Omental fat pad (tissue), 3 donors: ENCODE measurements at regions not wholly inside any gene's neighbourhood (a gene's known extent, or its start where the extent isn't known, plus 50 kb on each side); places are given as distances from the start of the nearest gene placed in this dataset.

Experiments used
- ATAC-seq: fragments of 150-250 bp; one replicate; pipeline ENCODE4 v1.9.1; 2016; ENCODE audit warnings: mild to moderate bottlenecking, moderate library complexity; ENCODE audit not compliant: low FRiP score
- DNase-seq: peaks from one replicate; pipeline ENCODE4 v3.0.0-alpha.2; 2019; ENCODE audit warnings: low spot score
- TF ChIP-seq, protein P1 (sequence below), 3 donors: fragments of 450-650 bp; IDR thresholded peaks; one replicate each; pipeline ENCODE4 v1.5.1; 2016 to 2017; ENCODE audit warnings: antibody characterized with exemption in 3 of 3, mild to moderate bottlenecking in 3 of 3, moderate library complexity in 2 of 3

DNA sequence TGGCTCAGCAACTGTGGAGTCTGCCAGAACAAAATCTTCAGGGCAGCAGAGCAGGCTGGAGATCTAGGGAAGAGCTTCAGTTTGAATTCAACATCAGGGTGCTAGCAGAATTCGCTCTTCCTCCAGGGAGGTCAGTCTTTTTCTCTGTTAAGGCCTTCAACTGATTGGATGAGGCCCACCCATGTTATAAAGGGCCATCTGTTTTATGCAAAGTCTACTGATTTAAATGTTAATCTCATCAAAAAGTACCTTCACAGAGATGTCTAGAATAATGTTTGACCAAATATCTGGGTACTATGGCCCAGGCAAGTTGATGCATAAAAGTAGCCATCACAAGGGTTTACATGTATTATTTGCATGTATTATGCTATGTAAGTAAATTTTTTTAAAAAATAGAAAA is 378.4 kb downstream of the BTG1 start:
- no peak for ATAC-seq
- TF ChIP-seq, protein P1, sequence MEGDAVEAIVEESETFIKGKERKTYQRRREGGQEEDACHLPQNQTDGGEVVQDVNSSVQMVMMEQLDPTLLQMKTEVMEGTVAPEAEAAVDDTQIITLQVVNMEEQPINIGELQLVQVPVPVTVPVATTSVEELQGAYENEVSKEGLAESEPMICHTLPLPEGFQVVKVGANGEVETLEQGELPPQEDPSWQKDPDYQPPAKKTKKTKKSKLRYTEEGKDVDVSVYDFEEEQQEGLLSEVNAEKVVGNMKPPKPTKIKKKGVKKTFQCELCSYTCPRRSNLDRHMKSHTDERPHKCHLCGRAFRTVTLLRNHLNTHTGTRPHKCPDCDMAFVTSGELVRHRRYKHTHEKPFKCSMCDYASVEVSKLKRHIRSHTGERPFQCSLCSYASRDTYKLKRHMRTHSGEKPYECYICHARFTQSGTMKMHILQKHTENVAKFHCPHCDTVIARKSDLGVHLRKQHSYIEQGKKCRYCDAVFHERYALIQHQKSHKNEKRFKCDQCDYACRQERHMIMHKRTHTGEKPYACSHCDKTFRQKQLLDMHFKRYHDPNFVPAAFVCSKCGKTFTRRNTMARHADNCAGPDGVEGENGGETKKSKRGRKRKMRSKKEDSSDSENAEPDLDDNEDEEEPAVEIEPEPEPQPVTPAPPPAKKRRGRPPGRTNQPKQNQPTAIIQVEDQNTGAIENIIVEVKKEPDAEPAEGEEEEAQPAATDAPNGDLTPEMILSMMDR (IDR thresholded peaks at IDR 0.05): no peak
- no peak for DNase-seq

DNA sequence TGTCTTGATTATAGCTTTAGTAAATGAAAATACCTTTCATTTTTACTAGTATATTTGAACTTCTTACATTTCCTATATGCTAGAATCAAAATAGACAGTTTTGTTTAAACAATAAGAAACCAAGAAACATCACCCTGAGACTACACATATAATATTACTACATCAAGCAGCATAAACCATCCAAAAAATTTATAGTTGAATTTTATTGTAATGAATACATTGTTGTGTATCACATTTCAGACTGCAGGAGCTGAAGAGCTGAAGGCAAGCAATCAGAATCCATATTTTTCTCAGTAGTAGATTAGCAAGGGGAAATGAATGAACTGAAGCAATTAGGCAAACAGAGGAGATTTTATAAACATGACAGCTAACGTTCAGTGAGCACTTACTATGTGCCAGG is 379.2 kb downstream of the BTG1 start:
- TF ChIP-seq, protein P1 (IDR thresholded peaks at IDR 0.05): no peak
- no peak for ATAC-seq
- no peak for DNase-seq

DNA sequence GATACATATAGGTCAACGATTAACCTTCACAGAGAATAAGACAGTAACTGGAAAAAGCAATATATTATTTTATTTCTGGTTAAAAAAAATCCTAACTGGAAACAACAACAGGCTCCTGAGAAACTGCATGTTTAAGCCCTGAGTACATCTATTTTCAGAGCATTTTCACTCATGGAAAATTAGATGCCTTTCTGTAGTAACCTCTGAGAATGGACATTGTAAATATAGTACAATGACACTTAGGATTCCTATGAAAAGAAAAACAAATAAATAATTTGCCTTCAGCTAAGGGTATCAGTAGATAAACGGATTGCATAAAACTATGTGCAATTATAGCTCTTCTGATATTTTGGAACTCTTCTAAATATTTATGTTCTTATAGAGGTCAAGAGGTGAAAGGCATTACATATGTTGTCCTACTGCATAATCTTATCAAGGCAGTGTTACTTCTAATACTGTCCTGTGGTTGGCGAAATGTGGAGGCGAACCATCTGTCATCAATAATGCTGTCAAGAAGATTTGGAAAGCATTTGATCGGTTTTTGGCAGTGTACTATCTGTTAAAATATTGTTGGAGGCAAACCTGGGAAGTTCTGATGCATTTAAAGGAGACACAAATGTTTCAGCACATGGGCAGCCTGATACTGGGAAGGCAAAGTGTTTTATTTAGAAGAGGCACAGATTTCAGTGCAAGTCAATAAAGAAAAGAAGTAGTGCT is 381.8 kb downstream of the BTG1 start:
- DNase-seq (no peak), ATAC-seq (no peak)
- TF ChIP-seq, protein P1 (IDR thresholded peaks at IDR 0.05): no peak

DNA sequence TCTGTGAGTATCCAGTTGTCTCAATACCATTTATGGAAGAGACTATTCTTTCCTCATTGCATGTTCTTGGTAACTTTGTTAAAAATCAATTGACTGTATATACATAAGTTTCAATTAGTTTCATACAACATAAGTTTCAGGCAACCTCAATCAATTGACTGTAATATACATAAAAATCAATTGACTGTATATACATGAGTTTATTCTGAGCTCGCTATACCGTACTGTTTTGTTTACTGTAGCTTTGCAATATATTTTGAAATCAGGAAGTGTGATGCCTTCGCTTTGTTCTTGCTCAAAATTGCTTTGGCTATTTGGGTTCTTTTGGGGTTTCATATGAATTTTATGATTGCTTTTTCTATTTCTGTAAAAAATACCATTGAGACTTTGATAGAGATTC is 392.0 kb downstream of the BTG1 start:
- ATAC-seq: no peak
- TF ChIP-seq, protein P1 (IDR thresholded peaks at IDR 0.05): no peak
- no peak for DNase-seq

DNA sequence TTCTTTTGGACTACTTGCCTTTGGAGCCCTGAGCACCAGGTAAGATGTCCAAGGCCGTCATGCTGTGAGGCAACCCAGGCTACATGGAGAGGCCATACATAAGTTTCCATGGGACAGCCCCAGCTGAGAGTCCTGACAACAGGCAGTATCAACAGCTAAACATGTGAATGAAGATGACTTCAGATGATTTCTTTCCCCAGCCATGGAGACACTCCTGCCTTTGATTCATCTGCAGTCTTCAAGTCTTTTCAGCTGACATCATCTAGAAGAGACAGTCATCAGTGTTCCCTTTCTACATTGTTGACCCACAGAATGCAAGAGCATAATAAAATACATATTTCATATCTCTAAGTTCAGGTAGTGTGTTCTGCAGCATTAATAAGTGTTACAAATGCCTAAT is 398.7 kb downstream of the BTG1 start:
- ATAC-seq (no peak), DNase-seq (no peak)
- TF ChIP-seq, protein P1 (IDR thresholded peaks at IDR 0.05): no peak

DNA sequence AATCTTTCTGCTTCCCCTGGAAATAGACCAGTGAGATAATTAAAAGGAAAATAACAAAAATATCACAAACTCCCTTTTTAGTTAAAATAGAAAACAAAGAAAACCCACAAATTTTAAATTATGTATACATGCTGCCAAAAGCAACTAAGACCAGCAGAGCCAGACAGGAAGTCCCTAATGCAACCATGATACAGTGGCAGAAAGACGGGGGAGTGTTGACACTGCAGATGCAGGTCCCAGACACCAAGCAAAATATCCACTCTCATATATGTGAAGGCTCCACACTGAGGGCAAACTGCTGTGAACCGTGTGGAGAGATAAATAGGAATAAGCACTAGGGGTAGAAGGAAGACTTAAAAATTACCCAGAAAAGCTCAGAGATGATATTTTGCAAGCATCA is 401.0 kb downstream of the BTG1 start:
- TF ChIP-seq, protein P1 (IDR thresholded peaks at IDR 0.05): no peak
- ATAC-seq (no peak), DNase-seq (no peak)

DNA sequence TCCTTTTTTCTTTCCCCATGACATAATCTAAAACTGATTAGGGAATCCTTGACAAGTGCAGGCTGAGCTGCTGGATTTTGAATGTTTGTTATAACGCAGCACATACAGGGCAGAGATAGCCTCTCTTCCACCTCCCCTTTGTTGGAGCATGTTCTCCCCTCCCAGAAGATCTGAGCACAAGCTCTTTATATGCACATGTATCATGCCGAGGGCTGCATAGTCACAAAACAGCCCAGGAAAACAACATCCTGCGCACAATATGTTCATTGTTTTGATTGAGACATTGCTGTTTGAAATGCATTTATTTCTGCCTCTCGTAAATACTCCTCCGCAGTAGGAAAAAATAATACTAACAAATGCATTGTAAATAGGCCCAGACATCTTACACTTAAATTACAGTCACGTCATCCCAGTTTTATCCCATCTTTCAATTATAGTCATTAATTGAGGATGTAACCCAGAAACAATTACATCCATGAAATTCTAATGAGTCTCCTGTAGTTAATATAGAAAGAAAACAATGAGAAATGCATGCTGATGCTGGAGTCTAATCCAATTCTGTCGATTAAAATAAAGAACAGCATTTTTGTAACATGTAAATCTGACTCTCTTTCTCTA is 401.8 kb downstream of the BTG1 start:
- DNase-seq (no peak), ATAC-seq (no peak)
- TF ChIP-seq, protein P1 (IDR thresholded peaks at IDR 0.05): no peak
